Fibroblast of skin of scalp (primary cell): ENCODE measurements at regions not wholly inside any gene's neighbourhood (a gene's known extent, or its start where the extent isn't known, plus 50 kb on each side); places are given as distances from the start of the nearest gene placed in this dataset.

Source experiments
- DNase-seq: peaks from one replicate; pipeline ENCODE4 v3.0.0-alpha.2; 2013

DNA sequence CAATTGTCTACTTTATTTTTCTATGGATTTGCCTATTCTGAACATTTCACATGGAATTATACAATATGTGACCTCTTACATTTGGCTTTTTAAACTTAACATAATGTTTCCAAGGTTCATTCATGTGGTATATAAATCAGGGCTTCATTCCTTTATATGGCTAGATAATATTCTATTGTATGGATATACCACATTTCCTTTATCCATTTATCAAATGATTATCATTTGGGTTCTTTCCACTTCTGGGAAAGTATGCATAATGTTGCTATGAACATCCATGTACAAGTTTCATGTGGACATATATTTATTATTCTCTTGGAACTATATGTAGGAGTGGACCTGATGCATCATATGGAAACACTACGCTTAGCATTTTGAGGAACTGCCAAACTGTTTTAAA lies 99.7 kb upstream of the NCKAP5 start:
- no peak for DNase-seq

DNA sequence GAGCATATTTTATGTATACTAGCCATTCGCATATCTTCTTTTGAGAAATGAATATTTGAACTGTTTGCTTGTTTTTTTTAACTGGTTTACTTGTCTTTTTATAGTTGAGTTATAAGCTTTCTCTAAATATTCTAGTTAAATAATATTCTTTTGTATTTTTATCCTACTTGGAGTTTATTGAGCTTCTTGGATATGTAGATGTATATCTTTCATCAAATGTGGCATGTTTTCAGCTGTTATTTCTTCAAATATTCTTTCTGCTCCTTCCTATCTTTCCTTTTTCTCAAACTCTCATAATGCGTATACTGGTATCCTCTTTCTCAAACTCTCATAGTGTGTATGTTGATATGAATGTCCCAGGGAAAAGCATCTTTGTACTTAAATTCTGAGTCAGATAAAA lies 100.3 kb upstream of the NCKAP5 start:
- DNase-seq, result no peak

DNA sequence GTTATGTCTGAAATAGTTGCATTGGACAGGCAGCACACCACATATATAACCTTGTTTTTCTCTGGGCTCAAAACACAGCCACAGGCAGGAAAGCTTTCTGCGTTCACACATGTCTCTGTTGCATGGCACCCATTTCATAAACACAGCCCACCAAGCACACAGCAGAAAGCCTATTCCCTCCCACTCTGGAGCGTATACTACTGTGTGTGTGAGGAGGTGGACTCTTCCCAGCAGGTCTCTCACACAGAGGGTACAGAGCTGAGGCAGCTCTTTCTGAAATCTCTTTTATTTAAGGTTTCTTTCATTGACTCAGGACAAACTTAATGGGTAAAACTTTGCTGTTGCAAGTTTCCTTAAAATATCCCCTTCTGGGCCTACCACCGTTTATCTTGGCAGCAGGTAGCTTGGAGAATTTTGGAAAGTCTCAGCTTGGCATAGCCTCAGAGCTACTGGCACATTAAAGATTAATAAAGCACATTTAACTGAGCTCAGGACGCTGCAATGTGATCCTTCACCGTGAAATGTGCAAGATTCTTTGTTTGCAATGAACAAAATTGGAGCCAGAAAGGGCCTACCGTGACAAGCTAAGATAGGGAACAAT lies 105.1 kb upstream of the NCKAP5 start:
- DNase-seq, result no peak

DNA sequence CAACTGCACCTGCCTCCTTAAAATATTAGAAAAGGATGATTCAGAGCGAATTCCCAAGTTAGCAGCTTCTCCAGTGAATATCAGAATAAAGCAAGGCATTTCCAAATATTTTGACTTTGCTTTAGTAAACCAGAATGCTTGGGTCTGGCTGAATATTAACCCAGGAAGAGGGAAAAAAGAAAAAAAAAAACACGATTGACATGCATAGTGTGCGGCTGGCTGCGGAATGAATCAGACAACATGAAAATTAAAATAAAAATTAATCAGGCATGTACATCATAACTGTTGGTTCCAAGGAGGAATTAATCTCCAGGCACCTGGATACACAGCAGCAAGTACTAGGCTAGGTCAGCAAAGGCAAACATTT lies 105.8 kb upstream of the NCKAP5 start:
- DNase-seq, result no peak

DNA sequence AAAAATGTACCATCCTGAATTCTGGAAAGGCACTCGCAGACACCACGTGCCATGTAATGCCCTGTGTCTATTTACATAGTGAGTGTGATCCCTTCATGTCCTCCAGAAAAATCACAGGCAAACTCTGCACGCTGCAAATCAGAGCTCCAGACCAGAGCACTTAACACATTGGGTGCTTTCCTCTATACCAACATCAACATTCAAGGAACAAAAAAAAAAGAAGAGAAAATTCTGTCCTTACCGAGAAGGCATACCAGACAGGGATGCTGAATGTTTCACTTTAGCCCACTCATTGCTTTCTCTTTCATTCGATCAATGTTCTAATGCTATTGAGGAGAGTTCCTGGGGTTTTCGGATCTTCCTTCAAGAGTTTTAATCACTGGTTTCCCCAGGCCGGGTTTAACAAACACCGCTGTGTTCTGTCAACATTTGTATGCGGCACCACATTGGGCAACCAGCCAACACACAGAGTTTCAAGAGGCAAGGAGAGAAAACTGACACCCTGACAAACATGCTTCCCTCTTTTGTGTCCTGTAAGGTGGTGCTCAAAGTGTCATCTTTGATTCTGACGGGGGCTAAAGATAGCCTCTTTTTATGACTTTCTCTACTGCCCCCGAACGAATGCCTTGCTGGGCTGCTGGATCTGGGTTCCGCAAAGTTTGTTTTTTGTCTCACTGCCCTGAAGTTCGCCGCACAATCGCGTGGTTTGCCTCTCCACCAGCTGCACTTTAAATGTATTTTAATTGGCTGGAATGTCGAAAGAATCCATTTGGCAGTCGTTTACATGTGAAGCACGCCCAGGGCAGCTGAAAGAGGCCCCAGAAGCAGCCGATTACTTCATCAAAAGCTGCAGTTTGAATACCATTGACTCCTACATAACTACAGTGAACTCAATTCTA lies 106.4 kb upstream of the NCKAP5 start:
- DNase-seq, result peak; percentile 97

DNA sequence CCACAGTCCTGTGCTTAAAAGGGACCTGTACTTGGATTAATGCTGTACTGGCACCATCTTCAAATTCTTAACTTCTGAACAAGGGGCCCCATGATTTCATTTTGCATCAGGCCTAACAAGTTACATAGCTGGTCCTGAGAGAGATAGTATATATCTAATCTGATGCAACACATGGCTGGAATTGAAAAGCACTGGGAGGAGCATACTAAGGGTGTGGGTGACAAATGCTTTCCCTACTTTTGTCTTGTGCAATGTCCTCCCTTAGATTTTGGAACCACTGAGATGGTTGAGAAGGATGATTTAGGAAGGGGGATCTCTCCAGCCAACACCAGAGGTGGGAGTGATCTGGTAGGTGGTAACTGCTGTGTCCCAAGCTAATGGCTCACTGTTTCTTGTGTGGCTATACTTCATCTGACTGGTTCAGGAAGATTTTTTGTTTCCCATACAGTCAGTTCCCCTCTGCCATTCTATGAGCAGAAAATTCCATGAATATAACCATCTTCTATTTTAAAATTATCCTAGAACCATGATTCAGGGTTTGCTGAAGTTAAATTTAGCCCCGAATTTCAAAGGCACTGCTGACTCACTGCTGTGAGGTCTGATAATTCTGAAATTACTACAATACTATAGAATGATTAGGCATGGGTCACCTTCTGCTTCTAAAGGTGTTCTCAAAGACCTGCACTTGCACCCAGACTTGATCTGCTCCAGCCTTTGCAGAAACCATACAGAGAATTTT lies 108.3 kb upstream of the NCKAP5 start:
- DNase-seq, result peak; percentile 96

DNA sequence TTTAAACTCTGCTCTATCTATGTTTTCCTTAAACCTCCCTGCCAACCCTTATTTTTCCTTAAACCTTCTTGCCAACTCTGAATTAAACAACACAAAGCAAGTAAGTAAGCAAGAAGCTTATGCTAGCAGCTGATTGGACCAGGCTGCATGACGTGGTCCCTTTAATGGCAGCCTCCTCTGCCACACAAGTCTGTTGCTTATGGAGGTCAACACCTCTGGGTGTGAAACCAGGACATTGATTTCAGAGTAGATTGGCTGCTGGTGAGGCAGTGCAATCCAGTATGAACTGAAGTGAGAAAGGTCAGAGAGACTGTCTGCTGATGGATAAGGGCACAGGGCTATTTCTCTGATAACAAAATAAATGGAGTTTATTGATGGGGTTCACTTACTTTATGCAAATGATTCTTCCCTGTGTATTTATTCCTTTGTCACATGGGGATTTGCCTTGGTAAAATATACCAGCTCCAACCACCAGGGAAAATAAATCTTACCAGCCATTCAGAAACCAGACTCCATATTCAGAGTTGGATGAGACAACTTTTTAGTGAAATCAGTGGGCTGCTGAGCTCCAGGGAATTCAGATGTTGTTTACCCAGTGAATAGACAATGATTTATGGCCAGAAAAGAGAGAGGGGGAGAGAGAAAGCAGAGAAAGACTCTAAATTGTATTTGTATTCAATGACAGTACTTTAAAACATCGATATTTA lies 112.2 kb upstream of the NCKAP5 start:
- DNase-seq, result no peak

DNA sequence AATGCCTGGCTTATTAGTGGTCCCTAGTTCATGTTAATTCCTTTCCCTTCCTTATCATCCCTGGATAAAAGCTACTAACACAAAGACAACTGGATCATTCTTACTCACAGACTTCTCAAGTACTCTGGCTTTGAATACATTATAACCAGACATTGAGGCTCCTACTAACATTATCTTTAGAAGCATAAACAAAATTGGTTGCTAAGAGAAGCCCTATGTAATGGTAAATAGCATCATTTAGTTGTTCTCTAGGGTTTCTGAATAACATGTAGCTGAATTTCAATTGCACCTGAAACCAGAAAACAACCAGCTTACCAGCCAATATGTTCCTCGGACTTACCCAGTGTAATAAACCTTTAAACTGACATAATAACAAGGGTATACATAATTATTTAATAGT lies 114.1 kb upstream of the NCKAP5 start:
- no peak for DNase-seq

DNA sequence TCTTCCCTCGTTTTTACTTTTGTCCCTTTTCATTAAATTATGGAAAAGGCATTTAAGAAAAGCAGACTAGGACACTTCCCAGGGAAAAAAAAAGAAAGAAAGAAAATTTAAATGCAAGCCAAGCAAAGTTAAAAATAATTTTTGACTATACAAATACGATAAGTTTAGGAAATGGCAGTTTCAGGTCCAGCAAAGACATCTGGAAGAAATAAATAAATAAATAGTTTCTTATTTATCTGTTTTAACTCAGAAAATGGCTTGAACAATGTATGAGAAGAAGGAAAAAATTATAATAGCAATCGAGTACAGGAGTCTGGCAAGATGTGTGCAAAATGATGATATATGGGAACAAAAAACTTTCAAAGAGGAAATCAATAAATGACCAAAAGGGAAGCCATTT lies 114.6 kb upstream of the NCKAP5 start:
- no peak for DNase-seq

DNA sequence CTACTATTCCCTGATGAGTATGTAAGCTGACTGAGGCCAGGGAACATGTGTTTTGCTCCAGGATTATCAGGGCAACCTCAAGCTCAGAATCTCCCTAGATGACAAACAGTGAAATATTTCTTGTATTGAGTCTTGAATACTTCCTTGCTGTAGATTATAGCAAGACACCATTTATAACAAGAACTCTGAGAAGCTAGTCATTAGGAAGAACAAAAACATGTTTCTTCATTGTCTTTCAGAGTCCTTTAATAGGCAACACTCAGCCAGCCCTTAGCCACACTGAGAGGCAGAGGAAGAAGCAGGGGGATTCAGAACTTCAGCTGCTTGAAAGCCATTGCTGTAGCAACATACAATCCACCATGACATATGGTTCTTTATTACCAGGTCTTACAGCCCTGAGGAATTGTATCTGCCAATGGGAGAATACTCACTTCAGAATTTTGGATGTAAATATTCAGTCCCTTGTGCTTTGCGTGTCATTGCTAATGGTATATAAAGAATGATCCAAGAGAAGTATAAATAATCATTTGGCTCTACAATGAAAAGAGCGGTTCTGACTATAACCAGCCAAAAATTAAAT lies 117.5 kb upstream of the NCKAP5 start:
- DNase-seq, result no peak

DNA sequence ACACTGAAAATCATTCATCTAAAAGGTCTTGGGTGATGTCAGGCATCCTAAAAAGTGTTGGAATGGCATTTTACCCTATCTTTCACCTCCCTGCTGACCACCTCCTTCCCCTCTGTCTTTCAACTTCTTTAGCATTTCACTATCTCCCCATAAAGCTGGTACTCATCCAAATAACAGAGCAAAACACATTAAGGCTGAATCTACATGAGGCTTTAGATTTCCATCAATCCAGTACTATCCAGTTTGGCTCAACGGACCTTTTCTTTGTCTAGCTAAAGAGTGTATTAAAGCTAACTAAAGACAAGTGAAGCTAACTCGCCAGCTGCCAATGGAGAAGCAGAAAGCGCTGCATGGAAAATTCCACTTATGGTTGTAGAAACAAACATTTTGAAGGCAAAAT lies 122.5 kb upstream of the NCKAP5 start:
- DNase-seq, result no peak

DNA sequence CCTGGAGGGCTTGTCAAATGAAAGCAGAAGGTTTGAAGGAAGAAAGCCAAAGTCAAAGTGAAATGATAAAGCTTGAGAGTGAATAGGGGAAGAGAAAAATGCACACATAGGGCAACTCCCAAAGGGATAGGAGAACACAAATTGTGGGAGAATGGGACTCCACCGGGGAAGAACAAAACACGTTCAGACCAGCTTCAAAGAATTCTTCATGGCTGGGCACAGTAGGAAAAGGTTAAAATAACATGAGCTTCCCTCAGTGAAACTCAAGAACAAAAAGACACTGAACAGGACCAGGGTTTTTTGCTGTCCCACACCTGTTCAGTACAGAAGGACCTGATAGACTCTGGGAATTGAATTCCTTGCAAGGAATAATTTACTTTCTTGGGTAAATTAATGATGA lies 123.1 kb upstream of the NCKAP5 start:
- DNase-seq, result no peak

DNA sequence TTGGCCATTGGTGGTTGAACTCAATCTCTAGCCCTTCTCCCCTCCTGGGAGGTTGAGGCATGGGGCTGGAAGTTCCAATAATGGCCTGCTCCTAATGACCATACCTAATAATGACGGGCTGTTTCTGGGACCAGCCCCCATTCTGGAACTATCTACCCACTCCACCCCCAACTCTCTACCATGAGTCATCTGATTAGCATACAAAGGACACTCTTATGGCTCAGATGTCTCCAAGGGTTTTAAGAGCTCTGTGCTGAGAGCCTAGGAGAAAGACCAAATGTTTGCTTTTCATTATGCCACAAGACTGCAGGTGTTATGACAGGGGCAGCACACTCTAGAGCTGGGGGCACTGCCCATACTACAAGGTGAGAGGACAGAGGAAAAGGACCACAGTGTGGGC lies 137.0 kb upstream of the NCKAP5 start:
- DNase-seq, result no peak

DNA sequence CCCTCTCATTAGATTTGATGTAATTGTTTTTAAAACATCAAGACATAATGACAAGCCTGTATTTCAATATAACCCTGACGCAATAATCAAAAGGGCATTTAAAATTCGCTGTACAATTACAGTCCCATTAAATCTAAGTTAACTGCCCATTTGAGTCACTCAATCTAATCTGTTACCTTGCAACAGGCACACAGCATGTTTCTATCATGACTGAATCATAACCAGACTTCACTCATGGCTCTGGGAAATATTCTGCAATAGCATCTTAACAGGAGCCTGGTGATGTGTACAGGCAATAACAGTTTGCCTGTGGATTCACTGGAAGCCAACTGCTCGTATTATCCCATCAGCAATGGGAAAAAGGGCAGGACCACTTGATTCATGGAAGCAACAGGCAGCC lies 142.3 kb upstream of the NCKAP5 start:
- DNase-seq, result no peak

DNA sequence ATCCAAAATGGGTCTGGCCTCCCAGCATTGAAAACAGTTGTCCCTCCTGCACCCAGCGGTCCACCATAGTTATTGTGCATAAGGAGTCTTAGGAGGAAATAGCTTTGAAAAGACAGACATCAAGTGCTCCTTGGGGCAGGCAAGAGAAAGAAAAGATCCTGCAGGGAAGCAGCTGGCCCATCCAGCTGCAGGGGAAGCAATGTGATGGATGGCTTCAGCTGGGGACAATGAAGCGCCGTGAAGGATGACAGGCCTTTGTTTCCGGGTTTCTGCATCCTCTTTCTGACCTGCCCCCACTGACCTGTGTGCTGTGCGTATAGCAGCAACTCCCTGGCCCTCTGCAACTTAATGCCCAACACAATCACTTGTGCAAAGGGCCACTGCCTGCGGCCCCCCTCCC lies 142.9 kb upstream of the NCKAP5 start:
- no peak for DNase-seq

DNA sequence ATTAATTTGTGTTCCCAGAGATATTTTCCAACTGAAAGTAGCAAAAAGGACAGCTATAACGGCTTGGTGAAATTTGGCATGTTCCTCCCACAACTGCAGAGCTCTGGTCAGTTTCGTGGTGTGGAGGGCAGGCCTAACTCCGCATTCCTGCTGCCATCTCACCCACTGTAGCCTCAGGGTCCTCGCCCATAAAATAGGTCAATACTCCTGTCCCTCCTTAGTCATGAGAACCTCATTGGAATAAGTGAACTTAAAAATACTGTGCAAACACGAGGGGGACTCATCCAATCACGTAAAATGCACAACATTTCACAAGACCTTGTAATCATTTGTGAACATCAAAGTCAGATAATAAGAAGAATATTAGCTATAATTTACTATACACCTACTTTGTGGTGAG lies 143.5 kb upstream of the NCKAP5 start:
- DNase-seq, result no peak

DNA sequence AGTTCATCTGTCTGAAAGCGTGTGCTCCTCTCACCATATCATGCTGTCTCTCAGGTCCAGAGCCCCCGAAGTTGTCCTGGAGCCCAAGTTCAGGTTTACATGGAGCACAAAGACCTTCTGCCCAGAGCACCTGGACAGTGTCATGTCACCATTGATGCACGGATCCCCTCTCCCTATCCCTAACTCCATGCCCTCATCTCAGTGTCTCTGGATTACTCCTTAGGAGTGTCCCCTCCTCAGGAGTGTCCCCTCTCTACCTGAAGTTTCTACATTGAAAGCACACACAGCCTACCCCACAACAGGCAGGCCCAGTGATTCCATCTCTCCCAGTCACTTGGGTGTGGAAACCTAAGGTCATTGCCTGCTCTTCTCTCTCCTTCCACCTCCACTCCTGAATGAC lies 144.1 kb upstream of the NCKAP5 start:
- DNase-seq, result no peak

DNA sequence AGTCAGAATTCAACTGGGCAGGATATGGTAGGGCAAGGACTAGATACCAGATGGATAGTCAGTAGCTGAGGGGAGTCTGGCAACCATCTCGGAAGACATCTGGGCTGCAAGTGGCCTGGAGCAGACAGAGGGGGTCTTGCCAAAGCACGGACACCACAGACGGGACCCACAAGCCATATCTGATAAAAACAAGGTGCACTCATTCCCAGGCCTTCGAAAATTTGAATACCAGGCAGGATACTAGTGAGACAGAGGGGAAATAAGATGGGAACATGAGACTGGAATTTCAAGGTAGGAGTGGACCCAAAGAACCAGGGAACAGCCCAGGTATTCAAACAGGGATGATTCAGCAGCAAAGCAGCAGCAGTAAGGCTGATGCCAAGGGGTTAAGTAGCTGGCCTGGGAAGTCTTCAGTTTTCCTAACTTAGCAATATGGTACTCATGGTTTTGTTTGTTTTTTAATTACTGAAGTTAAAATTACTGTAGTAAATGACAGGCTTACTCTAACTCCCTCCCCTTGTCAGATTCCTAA lies 144.9 kb upstream of the NCKAP5 start:
- DNase-seq, result no peak

DNA sequence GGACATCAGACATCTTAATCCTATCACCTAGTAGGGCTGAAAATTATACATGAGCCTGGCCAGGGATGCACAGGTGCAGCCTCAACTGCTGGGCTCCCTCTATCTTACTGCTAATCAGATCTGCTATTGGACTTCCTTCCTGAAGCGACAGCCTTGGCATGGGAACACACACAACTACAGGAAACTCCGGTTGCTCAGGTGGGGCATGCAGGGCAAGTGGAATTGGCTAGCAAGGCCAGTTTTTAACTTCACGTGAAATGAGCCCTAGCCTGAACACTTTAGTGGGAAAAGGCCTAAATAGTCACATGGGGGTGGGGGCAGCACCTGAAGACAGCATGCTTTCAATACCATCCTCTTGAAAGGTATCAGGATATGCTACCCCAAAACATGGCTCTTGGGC lies 147.9 kb upstream of the NCKAP5 start:
- DNase-seq, result no peak

DNA sequence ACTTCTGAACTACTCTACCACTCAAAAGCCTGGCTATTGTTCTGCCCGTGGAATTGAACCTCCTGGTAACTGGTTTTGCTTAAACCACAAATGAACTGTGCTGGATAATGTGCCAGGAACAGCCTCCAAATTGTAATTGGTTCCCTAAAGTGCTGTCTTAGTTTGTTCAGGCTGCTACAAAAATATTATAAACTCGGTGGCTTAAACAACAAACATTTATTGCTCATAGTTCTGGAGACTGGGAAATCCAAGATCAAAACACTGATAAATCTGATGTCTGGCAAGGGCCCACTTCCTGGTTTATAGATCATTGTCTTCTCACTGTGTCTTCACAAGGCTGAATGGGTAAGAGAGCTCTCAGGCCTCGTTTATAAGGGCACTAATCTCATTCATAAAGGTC lies 149.2 kb upstream of the NCKAP5 start:
- DNase-seq, result peak; percentile 53

DNA sequence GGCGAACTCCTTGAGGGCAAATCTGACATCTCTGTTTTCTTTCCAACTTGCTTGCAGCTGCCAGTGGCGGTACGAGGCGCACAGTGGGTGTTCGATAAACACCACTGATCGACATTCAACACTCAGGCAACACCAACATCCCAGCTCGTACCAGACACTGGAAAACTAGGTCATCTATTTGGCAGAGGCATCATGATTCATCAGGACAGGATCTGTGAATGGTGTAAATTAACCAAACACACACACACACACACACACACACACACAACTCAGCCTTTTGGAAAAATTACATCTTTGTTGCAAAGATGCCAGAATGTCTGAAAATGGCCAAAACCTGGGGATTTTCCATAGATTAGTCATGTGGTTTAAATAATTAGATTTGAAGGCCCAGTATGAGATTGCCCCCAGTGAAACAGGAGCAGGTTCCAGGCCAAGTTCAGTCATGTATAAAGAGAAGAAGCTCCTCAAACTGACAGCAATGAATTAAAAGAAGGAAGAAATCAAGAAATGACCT lies 150.5 kb upstream of the NCKAP5 start:
- DNase-seq, result peak; percentile 97

DNA sequence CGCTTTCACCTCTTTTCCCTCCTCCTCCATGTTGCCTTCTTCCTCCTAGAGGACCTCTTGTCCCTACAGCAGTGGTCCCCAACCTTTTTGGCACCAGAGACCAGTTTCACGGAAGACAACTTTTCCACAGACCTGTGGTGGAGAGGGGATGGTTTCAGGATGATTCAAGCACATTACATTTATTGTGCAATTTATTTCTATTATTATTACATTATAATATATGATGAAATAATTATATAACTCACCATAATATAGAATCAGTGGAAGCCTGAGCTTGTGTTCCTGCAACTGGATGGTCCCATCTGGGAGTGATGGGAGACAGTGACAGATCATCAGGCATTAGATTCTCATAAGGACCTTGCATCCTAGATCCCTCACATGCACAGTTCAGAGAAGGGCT lies 152.2 kb upstream of the NCKAP5 start:
- DNase-seq, result peak; percentile 17
